ENCODE measurements at regions not wholly inside any gene's neighbourhood (a gene's known extent, or its start where the extent isn't known, plus 50 kb on each side); places are given as distances from the start of the nearest gene placed in this dataset.

DNA sequence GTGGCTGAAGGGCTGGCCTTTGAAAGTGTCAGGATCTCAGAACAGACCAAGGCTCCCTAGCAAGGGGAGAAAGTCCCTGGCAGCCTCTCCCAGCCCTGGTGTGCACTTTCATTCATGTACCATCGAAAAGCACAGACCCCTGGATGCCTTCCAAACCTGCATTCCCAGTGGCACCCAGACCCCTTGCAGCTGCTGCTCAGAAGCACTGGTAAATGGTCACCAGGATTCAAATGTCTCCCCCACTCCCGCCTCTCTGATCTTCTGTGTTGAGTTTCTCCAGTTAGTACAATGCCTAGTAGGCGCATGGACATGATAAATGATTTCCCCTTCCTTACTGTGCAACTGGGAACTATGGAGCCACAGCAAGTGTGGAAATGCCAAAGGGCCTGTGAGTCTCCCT, 180.0 kb downstream of the GLI2 start:
- TF ChIP-seq ZBTB8A (CRISPR knock-in tag; IDR thresholded peaks at IDR 0.05; ENCODE audit: borderline replicate concordance, low read depth) (no peak), ZSCAN9 (CRISPR knock-in tag; IDR thresholded peaks at IDR 0.05; ENCODE audit: borderline replicate concordance) (no peak), RELA (CRISPR knock-in tag; IDR thresholded peaks at IDR 0.05) (no peak), ZNF33B (CRISPR knock-in tag; IDR thresholded peaks at IDR 0.05) (no peak), CTCF (CRISPR knock-in tag; IDR thresholded peaks at IDR 0.05) (no peak), NBN (conservative IDR thresholded peaks at IDR 0.05) (no peak), POLR2A (IDR thresholded peaks at IDR 0.05; ENCODE audit: insufficient read depth in 1 of 2, low read depth in 2 of 2, low read length in 2 of 2) (no peak), FIP1L1 (IDR thresholded peaks at IDR 0.05; ENCODE audit: borderline replicate concordance, insufficient read depth, low read depth, low read length) (no peak), GABPA (IDR thresholded peaks at IDR 0.05; ENCODE audit: low read depth, low read length) (no peak), GABPA (CRISPR knock-in tag; IDR thresholded peaks at IDR 0.05; ENCODE audit: low read depth) (no peak)

Measured in HepG2 (cell line).